ENCODE measurements at regions not wholly inside any gene's neighbourhood (a gene's known extent, or its start where the extent isn't known, plus 50 kb on each side); places are given as distances from the start of the nearest gene placed in this dataset.

DNA sequence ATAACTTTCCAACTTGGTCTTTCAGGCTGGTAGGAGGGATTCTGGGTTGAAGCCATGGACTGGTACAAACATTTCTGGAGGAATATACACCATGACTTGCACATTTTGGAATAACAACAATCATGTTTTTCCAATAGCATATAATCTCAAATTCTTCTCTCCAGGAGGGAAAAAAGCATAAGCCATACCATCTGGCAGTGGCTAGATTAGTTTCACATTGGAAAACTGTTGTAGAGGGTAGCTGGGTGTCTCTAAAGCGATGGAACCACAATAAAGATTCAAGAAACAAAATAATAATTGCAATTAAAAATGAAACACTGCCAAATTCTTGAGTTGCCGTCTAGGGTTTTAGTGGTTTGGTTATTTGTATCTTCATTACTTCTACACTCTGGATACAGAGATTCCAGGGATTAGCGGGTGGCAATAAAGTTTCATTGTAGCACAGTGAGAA lies 278.5 kb upstream of the RASGRP1 start:
- H3F3A ChIP-seq (ENCODE audit: insufficient read depth), result peaks cover 41% of the 10 kb centered on the region
- TF ChIP-seq EZH2phosphoT487 (IDR thresholded peaks at IDR 0.05; ENCODE audit: insufficient read depth, low read depth), result no peak
- no peak for TF ChIP-seq EZH2 (IDR thresholded peaks at IDR 0.05; ENCODE audit: insufficient read depth, poor library complexity, severe bottlenecking)
- in situ Hi-C loops (cut with MboI), result no loop called here
- no peak overlapping the region for H3K4me3 ChIP-seq
- H3K4me1 ChIP-seq (ENCODE audit: insufficient read depth), result peaks cover 49% of the 10 kb centered on the region
- no peaks in the 10 kb centered on the region for H3K9me2 ChIP-seq (ENCODE audit: insufficient read depth)
- H3K27ac ChIP-seq, result peak overlapping the region; percentile 87
- peak overlapping the region; percentile 62 for H2AFZ ChIP-seq
- H4K20me1 ChIP-seq (ENCODE audit: insufficient read depth), result no peaks in the 10 kb centered on the region
- H3K4me2 ChIP-seq (ENCODE audit: unreplicated experiment), result peak overlapping the region; percentile 40
- H3K9ac ChIP-seq, result peak overlapping the region; percentile 45
- H3K27me3 ChIP-seq (replicated peaks; ENCODE audit: insufficient read depth), result no peaks in the 10 kb centered on the region
- no peaks in the 10 kb centered on the region for H3K79me2 ChIP-seq (ENCODE audit: insufficient read depth)
- WGBS, 2 experiments (ENCODE audit: low coverage in 1 of 2, low lambda C conversion rate in 2 of 2, missing lambda C conversion rate in 2 of 2), result 47 to 62% methylated on average over 3 of the region's 3 CpGs
- no peaks in the 10 kb centered on the region for H3K36me3 ChIP-seq (ENCODE audit: low read depth)
- peak; percentile 34 for DNase-seq
- no peaks in the 10 kb centered on the region for H3K9me3 ChIP-seq (ENCODE audit: low read depth)

- no peaks in the 10 kb centered on the region for H3K9me3 ChIP-seq (ENCODE audit: low read depth)
- peak overlapping the region; percentile 18 for H3K4me3 ChIP-seq
- peak overlapping the region; percentile 87 for H3K27ac ChIP-seq
- H3K4me1 ChIP-seq (ENCODE audit: insufficient read depth), result peaks cover 53% of the 10 kb centered on the region
- H3K9me2 ChIP-seq (ENCODE audit: insufficient read depth), result no peaks in the 10 kb centered on the region
- peak; percentile 82 for DNase-seq
- H3K27me3 ChIP-seq (replicated peaks; ENCODE audit: insufficient read depth), result no peaks in the 10 kb centered on the region
- H3K36me3 ChIP-seq (ENCODE audit: low read depth), result no peaks in the 10 kb centered on the region
- peak overlapping the region; percentile 45 for H3K9ac ChIP-seq
- 32 to 37% methylated on average over 10 of the region's 10 CpGs for WGBS, 2 experiments (ENCODE audit: low coverage in 1 of 2, low lambda C conversion rate in 2 of 2, missing lambda C conversion rate in 2 of 2)
- in situ Hi-C loops (cut with MboI), result no loop called here
- peak overlapping the region; percentile 40 for H3K4me2 ChIP-seq (ENCODE audit: unreplicated experiment)
- TF ChIP-seq EZH2 (IDR thresholded peaks at IDR 0.05; ENCODE audit: insufficient read depth, poor library complexity, severe bottlenecking) (no peak), EZH2phosphoT487 (IDR thresholded peaks at IDR 0.05; ENCODE audit: insufficient read depth, low read depth) (no peak)
- H3F3A ChIP-seq (ENCODE audit: insufficient read depth), result peaks cover 45% of the 10 kb centered on the region
- H3K79me2 ChIP-seq (ENCODE audit: insufficient read depth), result no peaks in the 10 kb centered on the region
- no peaks in the 10 kb centered on the region for H4K20me1 ChIP-seq (ENCODE audit: insufficient read depth)
- no peak overlapping the region; the same call in 1 of the 2 replicates for H2AFZ ChIP-seq
These were observed 279.3 kb upstream of the RASGRP1 start for GRCh38 chr15:38843736-38844590.

DNA sequence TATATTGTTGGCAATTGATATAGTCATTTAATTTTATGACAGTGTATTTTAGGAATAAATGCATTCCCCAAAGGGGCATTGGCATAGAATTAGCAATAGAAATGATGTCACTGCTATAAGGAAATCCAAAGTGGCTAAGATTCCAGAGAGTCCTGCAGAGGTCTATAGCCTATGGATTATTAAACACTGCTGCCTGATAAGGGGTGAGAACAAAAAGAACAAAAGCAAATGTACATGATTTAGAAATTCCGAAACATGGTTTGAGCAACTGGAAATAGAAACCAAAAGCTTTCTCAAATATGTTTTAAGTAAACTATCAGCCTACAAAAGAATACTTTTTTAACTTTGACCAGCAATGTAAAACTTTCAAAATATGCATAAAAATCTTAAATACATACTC lies 280.1 kb upstream of the RASGRP1 start:
- peaks cover 55% of the 10 kb centered on the region for H3K4me1 ChIP-seq (ENCODE audit: insufficient read depth)
- H3K9ac ChIP-seq, result peak overlapping the region; percentile 45
- H3K27me3 ChIP-seq (replicated peaks; ENCODE audit: insufficient read depth), result no peaks in the 10 kb centered on the region
- H3K9me2 ChIP-seq (ENCODE audit: insufficient read depth), result no peaks in the 10 kb centered on the region
- 56 to 61% methylated on average over 1 of the region's 1 CpG for WGBS, 2 experiments (ENCODE audit: low coverage in 1 of 2, low lambda C conversion rate in 2 of 2, missing lambda C conversion rate in 2 of 2)
- in situ Hi-C loops (cut with MboI), result no loop called here
- peak overlapping the region; percentile 87 for H3K27ac ChIP-seq
- no peaks in the 10 kb centered on the region for H3K36me3 ChIP-seq (ENCODE audit: low read depth)
- H4K20me1 ChIP-seq (ENCODE audit: insufficient read depth), result no peaks in the 10 kb centered on the region
- TF ChIP-seq EZH2phosphoT487 (IDR thresholded peaks at IDR 0.05; ENCODE audit: insufficient read depth, low read depth) (no peak), EZH2 (IDR thresholded peaks at IDR 0.05; ENCODE audit: insufficient read depth, poor library complexity, severe bottlenecking) (no peak)
- peak overlapping the region; percentile 40 for H3K4me2 ChIP-seq (ENCODE audit: unreplicated experiment)
- peaks cover 48% of the 10 kb centered on the region for H3F3A ChIP-seq (ENCODE audit: insufficient read depth)
- peak; percentile 40 for DNase-seq
- H3K9me3 ChIP-seq (ENCODE audit: low read depth), result no peaks in the 10 kb centered on the region
- H2AFZ ChIP-seq, result no peak overlapping the region
- H3K4me3 ChIP-seq, result no peak overlapping the region
- no peaks in the 10 kb centered on the region for H3K79me2 ChIP-seq (ENCODE audit: insufficient read depth)

DNA sequence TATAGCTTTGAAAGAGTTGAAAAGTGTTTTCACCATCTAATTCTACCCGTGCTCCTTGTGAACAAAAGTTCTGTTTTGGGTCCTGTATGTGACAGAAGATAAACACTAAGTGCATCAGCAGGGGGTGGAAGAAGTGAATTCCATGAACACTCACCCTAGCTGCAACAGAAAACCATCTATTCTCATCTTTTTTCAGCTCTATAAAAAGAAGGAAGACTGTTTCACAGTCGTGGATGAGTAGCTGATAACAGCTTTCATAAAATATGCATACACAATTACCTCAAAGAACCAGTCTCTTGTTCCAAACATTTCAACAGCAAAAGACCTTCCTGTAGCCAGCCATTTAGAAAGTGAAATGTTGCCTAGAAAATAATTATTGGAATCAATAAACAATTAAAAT lies 281.7 kb upstream of the RASGRP1 start:
- H3K9me3 ChIP-seq (ENCODE audit: low read depth), result no peaks in the 10 kb centered on the region
- H3K9ac ChIP-seq, result no peak overlapping the region
- peak overlapping the region; percentile 48 for H2AFZ ChIP-seq
- H3F3A ChIP-seq (ENCODE audit: insufficient read depth), result peaks cover 48% of the 10 kb centered on the region
- TF ChIP-seq EZH2 (IDR thresholded peaks at IDR 0.05; ENCODE audit: insufficient read depth, poor library complexity, severe bottlenecking), result no peak
- no peak for TF ChIP-seq EZH2phosphoT487 (IDR thresholded peaks at IDR 0.05; ENCODE audit: insufficient read depth, low read depth)
- peaks cover 55% of the 10 kb centered on the region for H3K4me1 ChIP-seq (ENCODE audit: insufficient read depth)
- peak; percentile 31 for DNase-seq
- H3K4me3 ChIP-seq, result no peak overlapping the region
- peak overlapping the region; percentile 87 for H3K27ac ChIP-seq
- no peaks in the 10 kb centered on the region for H3K27me3 ChIP-seq (replicated peaks; ENCODE audit: insufficient read depth)
- H3K36me3 ChIP-seq (ENCODE audit: low read depth), result no peaks in the 10 kb centered on the region
- WGBS, 2 experiments (ENCODE audit: low coverage in 1 of 2, low lambda C conversion rate in 2 of 2, missing lambda C conversion rate in 2 of 2), result 43 to 48% methylated on average over 2 of the region's 2 CpGs
- H3K9me2 ChIP-seq (ENCODE audit: insufficient read depth), result no peaks in the 10 kb centered on the region
- no peaks in the 10 kb centered on the region for H3K79me2 ChIP-seq (ENCODE audit: insufficient read depth)
- in situ Hi-C loops (cut with MboI), result no loop called here
- no peaks in the 10 kb centered on the region for H4K20me1 ChIP-seq (ENCODE audit: insufficient read depth)
- H3K4me2 ChIP-seq (ENCODE audit: unreplicated experiment), result peak overlapping the region; percentile 6
